ENCODE measurements at regions not wholly inside any gene's neighbourhood (a gene's known extent, or its start where the extent isn't known, plus 50 kb on each side); places are given as distances from the start of the nearest gene placed in this dataset.

- TF ChIP-seq USF2 (CRISPR knock-in tag; IDR thresholded peaks at IDR 0.05) (no peak), CTCF (IDR thresholded peaks at IDR 0.05) (no peak), IRF2 (CRISPR knock-in tag; IDR thresholded peaks at IDR 0.05; ENCODE audit: borderline replicate concordance, low read depth) (no peak), TEAD1 (CRISPR knock-in tag; IDR thresholded peaks at IDR 0.05) (no peak), CBFB (CRISPR knock-in tag; IDR thresholded peaks at IDR 0.05; ENCODE audit: low read depth) (no peak), FOXK1 (CRISPR knock-in tag; IDR thresholded peaks at IDR 0.05) (no peak), NFE2L1 (CRISPR knock-in tag; IDR thresholded peaks at IDR 0.05) (no peak), ZSCAN18 (CRISPR knock-in tag; IDR thresholded peaks at IDR 0.05) (no peak), E2F1 (CRISPR knock-in tag; IDR thresholded peaks at IDR 0.05) (no peak), CREM (CRISPR knock-in tag; IDR thresholded peaks at IDR 0.05) (no peak), MAX (CRISPR knock-in tag; IDR thresholded peaks at IDR 0.05) (no peak), ATF6 (CRISPR knock-in tag; IDR thresholded peaks at IDR 0.05) (no peak)
Observed at GRCh38 chr3:21893242-21893641, 142.2 kb upstream of the ZNF385D start.

Measured in WTC11 (cell line).